Medulla oblongata (tissue), 1 donor: ENCODE measurements at regions not wholly inside any gene's neighbourhood (a gene's known extent, or its start where the extent isn't known, plus 50 kb on each side); places are given as distances from the start of the nearest gene placed in this dataset.
"Not testable (repeated sequence)": the region's sequence is repeated elsewhere in the genome, so short reads cannot be mapped to it uniquely, and the experiment has no call there.

Experiments used
- DNase-seq: peaks from one replicate; pipeline ENCODE4 v3.0.0-alpha.2; 2015; ENCODE audit errors: extremely low spot score

DNA sequence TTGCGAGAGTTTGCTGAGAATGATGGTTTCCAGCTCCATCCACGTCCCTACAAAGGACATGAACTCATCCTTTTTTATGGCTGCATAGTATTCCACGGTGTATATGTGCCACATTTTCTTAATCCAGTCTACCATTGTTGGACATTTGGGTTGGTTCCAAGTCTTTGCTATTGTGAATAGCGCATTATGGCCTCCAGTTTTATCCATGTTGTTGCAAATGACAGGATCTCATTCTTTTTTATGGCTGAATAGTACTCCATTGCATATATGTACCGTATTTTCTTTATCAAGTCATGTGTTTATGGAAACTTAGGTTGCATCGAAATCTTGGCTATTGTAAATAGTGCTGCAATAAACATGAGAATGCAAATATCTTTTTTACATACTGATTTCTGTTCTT, 266.1 kb upstream of the STXBP6 start:
- DNase-seq = not testable (repeated sequence)

DNA sequence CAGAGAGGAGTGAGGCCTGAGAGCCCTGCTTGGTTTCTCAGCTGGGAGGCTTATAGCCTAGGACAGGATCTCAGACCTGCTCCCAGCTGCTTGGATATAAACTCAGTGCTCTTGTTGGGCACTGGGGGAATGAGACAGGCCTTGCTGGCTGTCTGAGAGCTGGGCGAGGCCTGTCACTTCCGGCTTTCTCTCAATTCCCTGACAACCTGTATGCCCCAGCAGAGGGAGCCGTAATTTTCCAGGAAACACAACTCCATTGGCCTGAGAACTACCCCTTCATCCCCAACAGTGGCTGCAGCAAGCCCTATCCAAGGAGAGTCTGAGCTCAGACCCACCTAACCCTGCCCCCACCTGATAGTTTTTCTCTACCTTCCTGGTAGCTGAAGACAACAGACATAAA, 258.3 kb upstream of the STXBP6 start:
- no peak for DNase-seq

DNA sequence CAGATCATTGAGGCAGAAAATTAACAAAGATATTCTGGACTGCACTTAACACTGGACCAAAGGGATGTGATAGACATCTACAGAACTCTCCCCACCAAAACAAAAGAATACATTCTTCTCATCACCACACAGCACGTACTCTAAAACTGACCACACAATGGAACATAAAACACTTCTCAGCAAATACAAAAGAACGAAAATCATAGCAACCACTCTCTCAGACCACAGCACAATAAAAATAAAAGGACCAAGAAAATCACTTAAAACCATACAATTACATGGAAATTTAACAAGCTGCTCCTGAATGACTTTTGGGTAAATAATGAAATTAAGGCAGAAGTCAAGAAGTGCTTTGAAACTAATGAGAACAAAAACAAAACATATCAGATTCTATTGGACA, 254.0 kb upstream of the STXBP6 start:
- no peak for DNase-seq

DNA sequence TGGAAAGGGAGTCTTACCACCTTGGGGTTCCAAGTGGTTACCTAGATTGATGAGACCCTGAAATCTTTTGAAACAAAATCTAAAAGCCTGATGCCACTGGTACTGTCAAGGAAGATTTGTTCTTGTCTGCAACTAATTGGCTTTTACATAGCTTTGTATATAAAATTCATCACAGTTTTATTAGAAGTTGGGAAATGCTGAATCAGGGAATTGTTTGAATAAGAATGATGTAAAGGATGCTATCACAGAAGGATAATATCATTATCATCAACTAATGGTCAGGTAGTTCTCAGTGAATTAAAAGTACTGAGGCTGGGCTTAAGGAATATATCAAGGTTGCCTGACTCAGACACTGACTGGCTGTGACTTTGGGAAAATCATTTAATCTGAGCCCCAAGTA, 248.3 kb upstream of the STXBP6 start:
- DNase-seq = no peak

DNA sequence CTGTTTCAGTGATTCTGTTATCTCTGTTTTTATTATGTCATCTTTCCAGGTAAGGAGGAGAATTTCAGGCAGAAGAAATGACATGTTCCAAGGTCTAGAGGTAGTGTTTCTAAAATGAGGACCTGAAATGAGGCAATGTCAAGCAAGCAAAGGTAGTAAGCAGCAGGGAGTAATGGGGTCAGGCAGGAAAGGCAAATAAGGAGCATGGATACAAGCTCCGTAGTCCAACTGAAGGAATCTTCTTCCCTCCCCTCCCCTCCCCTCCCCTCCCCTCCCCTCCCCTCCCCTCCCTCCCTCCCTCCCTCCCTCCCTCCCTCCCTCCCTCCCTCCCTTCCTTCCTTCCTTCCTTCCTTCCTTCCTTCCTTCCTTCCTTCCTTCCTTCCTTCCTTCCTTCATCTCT, 240.2 kb upstream of the STXBP6 start:
- DNase-seq = not testable (repeated sequence)

DNA sequence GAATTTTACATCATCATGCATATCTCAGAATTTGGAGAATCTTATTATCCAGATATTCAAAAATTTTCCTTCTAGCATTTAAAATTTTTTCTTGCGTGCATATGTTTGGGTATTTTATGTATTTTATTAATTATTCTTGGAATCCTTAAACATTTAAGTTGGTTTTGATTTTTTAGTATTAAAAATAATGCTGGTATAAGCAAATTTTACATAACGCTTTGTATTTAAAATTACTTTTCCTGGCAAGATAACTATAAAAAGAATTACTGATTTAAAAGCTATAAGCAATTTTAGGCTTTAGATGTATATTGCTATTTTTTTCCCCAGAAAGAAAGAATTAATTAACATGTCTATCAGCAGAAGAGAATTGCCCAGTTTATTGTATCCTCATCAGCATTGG, 224.6 kb upstream of the STXBP6 start:
- no peak for DNase-seq

DNA sequence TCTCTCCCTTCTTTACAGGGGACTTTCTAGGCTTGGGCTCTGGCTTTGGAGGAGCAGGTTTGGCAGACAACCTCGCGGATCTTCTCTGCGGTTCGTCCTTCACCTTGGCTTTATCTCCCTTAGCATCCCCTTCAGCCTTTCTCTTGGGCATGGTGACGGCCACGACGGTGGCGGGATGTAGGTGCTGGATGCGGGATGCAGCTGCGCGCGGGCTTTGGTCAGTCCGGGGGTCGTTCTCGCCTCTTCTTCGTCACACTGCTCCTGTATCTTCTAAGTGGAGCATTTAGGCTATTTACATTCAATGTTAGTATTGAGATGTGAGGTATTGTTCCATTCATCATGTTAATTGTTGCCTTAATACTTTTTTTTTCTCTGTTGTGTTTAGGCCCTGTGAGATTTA, 217.2 kb upstream of the STXBP6 start:
- no peak for DNase-seq

DNA sequence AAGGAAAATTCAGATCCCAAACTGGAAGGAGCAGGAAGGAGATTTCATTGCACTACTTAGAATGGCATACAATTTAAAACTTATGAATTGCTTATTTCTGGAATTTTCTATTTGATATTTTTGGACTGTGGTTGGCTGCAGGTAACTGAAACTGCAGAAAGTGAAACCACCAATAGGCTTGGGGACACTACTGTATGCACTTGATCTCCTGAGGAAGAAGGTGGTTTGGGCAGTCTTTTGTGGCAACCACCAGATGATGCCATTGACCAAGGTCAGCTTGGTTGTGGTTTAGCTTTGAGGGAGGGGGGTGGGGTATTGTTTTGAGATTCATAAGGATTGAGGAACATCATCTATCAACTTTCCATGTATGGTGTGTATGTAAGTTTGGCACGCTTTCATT, 209.5 kb upstream of the STXBP6 start:
- no peak for DNase-seq

DNA sequence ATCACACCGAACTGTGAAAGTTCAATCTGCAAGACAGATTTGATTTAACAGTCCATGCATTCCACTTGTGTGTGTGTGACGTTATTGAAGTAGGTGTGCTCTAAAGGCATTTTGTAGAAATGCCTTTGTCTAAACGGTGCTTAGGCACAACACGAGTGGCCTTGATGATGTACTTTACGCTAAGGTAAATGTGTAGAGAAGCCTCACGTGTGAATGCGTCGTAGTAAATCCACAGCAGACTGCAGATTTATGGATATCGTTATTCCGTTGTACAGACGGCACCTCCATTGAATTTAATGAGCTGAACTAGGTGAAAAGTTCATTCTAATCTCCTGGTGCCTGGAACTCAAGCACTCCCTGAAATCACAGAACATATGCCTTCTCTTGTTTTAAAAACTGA, 202.8 kb upstream of the STXBP6 start:
- DNase-seq = no peak

DNA sequence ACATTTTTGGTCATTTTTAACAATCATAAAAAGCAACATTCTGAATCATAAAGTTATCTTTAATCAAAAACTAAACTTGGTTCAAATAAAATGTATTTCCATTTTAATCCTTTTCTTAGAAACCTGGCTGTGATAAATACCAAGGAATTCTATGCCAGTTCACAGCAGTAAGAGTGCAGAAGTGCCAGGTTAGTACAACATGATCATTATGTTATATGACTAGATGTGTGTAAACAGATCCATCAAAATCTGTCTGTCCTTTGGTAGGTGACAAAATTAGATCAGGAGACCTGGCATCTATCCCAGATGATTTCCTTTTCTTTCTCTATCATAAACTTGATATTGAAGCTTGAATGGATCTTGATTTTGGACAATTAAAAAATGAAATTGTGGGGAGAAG, 200.6 kb upstream of the STXBP6 start:
- DNase-seq = no peak

DNA sequence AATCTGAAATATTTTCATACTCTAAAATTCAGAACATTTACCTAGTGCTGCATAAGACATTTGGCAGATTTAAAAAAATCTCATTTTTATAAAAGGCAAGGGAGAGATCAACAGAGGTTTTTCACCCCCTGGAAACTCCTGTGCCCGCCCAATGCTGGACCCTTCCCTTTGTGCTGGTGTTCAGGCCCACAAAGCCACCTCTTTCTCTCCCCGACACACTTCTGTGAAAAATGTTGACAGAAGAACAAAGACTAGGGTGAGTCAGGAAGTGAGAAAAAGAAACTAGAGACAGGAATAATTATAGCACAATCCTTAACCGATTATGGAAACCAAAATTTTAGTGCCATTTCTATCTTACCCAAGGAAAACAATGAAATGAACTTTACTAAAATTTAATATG, 197.7 kb upstream of the STXBP6 start:
- DNase-seq = no peak

DNA sequence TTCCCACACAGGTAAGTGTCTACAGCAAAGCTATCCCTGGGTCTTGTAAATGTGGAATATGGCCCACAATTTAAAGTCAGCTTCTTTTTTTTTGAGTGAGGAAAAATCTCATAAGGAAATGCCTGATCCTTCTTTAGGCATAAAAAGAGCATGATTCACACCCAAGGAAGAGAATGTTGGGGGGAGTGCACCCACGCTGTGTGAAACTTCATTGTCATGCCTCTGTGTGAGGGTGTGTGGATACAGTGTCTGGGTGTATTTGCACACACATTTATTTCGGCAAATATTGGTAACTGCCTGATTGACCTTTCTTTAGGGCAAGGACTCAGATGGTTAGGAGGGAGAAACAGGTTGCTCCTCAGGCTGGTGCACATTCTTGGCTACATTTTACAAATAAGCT, 196.8 kb upstream of the STXBP6 start:
- no peak for DNase-seq

DNA sequence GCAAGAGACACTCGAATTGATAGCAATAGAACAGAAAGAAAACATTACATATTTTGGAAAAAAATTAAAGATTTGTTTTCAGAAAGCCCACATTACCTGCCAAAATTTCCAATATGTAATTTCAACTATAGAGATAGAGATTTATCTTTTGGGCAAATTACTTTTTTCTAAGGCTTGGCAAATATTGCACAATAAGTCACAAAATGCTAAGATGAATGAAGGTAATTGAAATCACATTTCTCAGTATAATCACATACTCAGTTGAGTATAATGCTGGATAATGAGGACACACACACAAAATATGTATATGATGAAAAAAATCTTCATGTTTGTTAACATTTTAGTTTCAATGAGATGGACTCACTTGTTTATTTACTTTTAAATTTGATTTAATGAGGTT, 189.2 kb upstream of the STXBP6 start:
- DNase-seq = no peak

DNA sequence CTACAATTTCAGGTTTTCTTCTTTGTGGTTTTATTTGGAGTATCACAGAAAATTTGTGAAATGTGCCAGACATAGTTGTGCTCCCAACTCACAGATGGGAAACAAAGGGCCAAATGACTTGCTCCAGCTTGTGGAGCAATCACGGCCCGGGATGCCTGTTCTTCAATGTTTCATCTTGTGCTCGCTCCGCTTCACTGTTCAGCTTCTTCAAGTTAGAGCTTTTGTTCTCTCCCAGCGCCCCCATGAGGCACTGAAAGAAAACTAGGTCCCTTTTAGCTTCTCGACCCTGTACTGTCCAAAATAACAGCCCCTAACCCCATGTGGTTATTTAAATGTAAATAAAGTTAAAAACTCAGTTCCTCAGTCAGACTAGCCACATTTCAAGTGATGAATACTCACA, 187.9 kb upstream of the STXBP6 start:
- DNase-seq = peak; percentile 48

DNA sequence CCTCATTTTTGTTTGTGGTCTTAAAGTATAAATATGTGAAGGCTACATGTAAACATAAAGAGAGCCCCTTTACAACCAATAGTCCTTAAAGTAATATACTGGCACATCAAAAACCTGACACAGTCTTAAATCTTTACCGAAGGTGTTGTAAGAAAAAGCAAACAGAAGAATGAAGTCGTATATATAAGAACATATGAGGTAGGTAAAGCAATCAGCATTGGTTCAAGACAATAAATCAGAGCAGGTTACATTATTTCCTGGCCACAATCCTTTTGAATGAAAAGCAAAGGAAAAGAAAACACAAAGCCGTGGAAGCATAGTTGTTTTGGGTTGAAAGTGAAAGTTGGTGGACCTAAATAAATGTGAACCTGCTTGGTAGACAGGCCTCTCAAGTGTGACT, 183.7 kb upstream of the STXBP6 start:
- no peak for DNase-seq

DNA sequence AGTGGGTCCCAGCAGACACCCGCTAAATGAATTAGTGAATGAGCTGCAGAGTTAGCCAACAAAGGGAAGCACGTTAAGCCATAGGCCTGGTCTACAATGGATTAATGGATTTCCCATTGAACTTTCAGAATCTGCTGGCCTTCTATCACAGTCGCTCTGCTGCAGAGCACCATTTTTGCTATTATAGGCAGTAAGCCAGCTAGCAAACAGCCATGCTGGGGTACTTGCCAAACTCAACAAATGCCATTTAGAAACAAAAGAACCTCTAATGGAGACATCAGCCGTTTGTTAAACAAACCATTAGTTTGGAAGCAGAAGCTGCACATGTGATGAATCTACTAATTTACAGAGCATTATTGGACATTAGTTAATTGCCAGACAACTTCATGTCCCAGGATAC, 181.1 kb upstream of the STXBP6 start:
- peak; percentile 39 for DNase-seq

DNA sequence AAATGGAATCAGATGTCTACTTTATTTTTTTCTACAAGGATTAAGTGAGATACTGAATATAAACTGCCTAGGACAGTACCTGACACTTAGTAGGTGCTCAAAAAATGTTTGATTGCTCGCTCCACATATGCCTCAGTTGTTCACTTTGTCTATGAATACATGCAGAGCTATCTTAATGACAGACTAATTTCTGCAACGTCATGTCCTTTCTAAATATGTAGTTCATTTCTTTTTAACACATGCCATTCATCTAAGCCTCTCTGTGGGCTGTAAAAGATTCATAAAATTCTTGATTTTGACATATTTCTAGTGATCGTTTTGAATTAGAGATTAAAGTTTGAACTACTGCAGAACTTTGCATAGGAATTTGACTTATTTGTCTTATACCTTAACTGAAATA, 176.3 kb upstream of the STXBP6 start:
- no peak for DNase-seq

DNA sequence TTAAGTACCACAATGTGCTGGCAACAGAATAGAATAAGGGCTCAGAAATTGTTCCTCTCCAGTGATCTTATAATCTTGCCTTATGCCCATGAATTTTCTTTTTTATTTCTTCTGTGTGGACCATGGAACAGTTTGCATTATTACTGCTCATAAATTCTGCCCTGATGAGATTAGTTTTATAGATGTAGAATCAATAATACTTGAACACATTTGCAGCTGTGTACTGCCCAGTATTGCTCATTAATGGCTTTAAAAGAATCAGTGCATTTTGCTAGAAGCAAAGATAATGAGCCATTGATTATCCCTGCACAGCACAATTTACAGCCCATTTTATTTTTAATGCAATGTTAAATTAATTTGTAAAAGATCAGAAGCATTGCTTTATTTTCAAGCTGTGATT, 172.3 kb upstream of the STXBP6 start:
- no peak for DNase-seq

DNA sequence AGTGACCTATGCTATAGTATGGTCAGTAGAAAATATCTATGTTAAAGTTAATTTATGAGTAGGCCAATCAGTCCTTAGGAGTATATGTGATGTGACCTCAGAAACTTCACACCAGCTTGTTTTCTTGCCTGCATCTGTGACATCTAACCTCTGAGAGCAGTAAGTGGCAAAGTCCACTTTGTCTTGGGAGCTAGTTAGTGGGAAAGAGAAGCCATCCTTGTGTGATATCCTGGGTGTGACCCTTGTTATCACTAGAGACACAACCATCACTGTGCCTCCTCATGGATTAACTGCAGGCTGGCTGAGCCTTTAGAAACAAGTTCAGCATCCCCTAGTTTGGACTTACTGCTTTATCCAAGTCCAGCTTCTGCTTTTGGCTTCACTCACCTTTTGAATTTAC, 170.6 kb upstream of the STXBP6 start:
- no peak for DNase-seq

DNA sequence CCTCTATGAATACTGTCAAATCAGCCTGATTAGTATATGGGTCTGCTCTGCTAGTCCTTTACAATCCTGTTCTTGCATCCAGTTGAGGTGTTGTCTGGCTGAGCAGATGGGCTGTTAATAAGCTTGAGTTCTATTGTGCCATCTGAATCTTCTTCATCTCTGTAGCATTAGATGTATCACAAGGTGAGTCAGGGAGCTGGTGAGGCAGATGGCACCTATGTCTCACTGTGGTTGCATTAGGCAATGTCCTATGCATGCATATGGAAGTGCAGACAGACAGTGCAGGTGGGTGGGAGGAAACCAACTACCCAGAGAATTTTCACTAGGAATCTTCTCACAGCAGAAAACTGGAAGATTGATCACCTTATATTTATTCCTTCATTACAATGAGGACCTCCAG, 165.7 kb upstream of the STXBP6 start:
- DNase-seq = no peak

DNA sequence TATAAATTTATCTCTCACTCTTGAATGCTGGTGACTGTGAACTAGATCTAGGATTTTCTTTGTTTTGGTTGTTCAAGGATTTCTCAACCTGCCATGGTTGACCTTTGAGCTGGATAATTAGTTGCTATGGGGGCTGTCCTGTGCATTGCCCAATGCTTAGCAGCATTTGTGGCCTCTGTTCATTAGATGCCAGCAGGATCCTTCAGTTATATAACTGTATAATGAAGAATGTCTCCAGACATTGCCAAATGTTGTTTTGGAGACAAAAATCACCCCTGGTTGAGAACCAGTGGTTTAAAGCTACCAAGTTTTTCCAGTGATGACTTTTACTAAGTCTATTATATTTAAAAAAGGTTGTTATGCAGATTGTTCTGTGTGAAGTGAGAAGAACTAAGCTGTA, 147.9 kb upstream of the STXBP6 start:
- DNase-seq = no peak

DNA sequence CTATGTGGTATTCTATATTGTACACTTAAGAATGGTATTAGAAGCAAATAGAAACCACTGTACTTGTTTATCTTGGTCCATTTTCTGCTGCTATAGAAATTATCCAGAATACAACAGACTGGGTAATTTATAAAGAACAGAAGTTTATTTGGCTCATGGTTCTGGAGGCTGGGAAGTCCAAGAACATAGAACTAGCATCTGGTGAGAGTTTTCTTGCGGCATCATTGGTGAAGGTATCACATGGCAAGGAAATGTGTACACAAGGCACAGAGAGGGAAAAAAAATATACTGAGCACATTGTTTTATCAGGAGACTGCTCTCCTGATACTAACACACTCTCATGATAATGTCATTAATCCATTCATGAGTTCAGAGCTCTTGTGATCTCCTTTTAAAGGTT, 130.3 kb upstream of the STXBP6 start:
- no peak for DNase-seq

DNA sequence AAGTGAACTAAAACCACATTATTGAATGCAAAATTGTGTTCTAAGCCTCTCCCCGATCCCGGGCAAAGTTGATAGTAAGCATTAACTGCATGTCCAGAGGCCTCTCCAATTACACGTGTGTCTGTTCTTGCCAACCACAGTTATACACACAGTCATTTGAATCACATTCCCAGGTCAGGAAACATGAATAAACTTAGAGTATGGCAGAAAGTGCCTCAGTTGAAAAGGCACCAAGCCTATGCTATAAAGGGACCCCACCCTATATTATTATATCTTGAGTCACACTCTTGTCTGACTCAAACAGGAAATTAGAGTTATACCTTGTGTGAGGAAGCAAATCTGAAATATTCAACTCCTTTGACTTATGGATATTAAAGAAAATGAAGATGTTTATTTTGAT, 128.3 kb upstream of the STXBP6 start:
- DNase-seq = no peak

DNA sequence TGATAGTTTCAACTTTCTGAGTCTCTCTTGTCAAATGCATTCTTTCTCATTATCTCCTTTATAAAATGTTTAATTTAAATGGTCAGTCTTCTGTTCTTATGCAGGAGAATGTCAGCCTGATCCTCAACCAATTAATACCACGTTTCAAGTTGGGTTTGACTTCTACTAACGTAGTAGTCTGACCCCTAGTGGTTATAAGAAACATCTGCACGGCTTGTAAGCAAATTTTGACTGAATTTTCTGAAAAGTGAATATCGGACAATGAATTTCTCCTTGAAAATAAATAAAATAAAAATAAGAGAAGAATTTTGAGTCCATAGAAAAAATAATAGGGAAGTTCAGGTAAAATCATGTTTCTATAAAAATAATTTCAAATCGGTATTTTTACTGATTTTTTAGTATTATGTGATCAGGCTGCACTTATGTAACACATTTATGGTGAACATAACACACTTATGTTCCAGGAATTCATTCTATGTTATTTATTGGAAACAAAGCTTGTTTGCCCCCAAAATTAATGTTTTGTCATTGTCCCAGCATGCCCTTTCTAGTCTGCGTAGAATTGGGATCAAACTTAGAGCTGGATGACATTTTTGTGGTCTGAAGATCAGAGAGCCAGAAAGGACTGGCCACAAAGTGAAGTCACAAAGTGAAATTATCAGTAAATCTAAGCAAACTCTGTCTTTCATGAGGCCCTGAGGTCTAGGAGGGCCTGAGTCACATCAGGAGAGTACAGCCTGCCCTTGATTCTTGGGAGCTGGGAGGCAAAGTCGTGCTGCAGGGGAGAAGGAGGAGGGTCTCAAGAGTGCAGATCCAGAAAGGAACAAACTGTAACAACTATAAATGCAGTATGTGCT, 101.2 kb upstream of the STXBP6 start:
- DNase-seq = peak; percentile 72
